K562 (cell line): ENCODE measurements at regions not wholly inside any gene's neighbourhood (a gene's known extent, or its start where the extent isn't known, plus 50 kb on each side); places are given as distances from the start of the nearest gene placed in this dataset.

Experiments
- ATAC-seq: fragments of 200-7000 bp; cut with Tn5 transposase; 3 replicates; pipeline ENCODE4 v1.9.1; 2020; ENCODE audit warnings: moderate library complexity
- BruUV-seq: library from RNA; stranded (reverse); fragments of 400-500 nt; replicated peaks from 2 replicates; lab custom pipeline; 2021; lab: Mats Ljungman, UMichigan
- CTCF ChIA-PET: fragments of 300-600 bp; formaldehyde crosslinking; extraction: SDS; loops from one replicate; lab custom pipeline; 2021; ENCODE audit warnings: low intra/inter-chr PET ratio; lab: Yijun Ruan, JAX
- POLR2A ChIA-PET: fragments of 300-600, 350-650 bp; sonication (Branson Sonifier 250); formaldehyde crosslinking; extraction: SDS; loops from one replicate; lab custom pipeline; 2021; ENCODE audit warnings: antibody characterized with exemption, inconsistent platforms; lab: Yijun Ruan, JAX
- DNase-seq, 4 experiments: peaks; one replicate each; pipeline versions ENCODE4 v3.0.0 to v3.0.0-alpha.2; 2011 to 2018; ENCODE audit warnings: low spot score in 3 of 4, mixed read lengths in 3 of 4; ENCODE audit errors: extremely low read depth in 1 of 4
- FAIRE-seq: peaks from 2 replicates; lab custom pipeline; 2011; peaks lifted over from hg19 to GRCh38; lab: Jason Lieb, UNC
- H2AFZ ChIP-seq: 2 replicates; pipeline ENCODE4 v1.6.0; 2011; ENCODE audit warnings: low read depth, low read length, control low read depth, inconsistent platforms
- H3K27ac ChIP-seq: fragments of 200-600 bp; 3 replicates; pipeline ENCODE4 v1.8.0; 2011; ENCODE audit warnings: low read depth, mild to moderate bottlenecking, control low read depth, inconsistent platforms, low read length, moderate library complexity, mixed read lengths; ENCODE audit errors: extremely low read depth
- H3K27me3 ChIP-seq, 2 experiments: fragments of 300-600 bp in 1 of 2; 2 replicates in 1 of 2; 3 replicates in 1 of 2; pipeline versions ENCODE4 v1.6.0 to v1.8.0; 2011; ENCODE audit warnings: inconsistent platforms in 2 of 2, low read length in 2 of 2, mild to moderate bottlenecking in 1 of 2, mixed read lengths in 1 of 2, moderate library complexity in 1 of 2; ENCODE audit not compliant: control insufficient read depth in 2 of 2, insufficient read depth in 2 of 2
- H3K36me3 ChIP-seq: fragments of 300-600 bp; 3 replicates; pipeline ENCODE4 v1.8.0; 2011; ENCODE audit warnings: mild to moderate bottlenecking, low read length, inconsistent platforms; ENCODE audit not compliant: control insufficient read depth, insufficient read depth
- H3K4me1 ChIP-seq, 2 experiments: fragments of 200-600 bp in 1 of 2; replicated peaks in 1 of 2; 2 replicates in 1 of 2; 3 replicates in 1 of 2; pipeline versions ENCODE4 v1.5.1 to v1.8.0; 2011; ENCODE audit warnings: inconsistent platforms in 2 of 2, low read length in 2 of 2, mild to moderate bottlenecking in 1 of 2, mixed read lengths in 1 of 2, moderate library complexity in 1 of 2; ENCODE audit not compliant: control insufficient read depth in 2 of 2, insufficient read depth in 2 of 2
- H3K4me2 ChIP-seq: 2 replicates; pipeline ENCODE4 v1.6.1; 2011; ENCODE audit warnings: low read length, control low read depth, inconsistent platforms, mixed read lengths; ENCODE audit not compliant: insufficient read depth
- H3K4me3 ChIP-seq: fragments of 200-600 bp; sonication (generic), shearing (Covaris generic); 2 replicates; pipeline ENCODE4 v1.5.1; 2016; ENCODE audit warnings: control low read depth, inconsistent platforms
- H3K79me2 ChIP-seq: fragments of 200-600 bp; 3 replicates; pipeline ENCODE4 v1.8.0; 2011; ENCODE audit warnings: low read length, inconsistent platforms; ENCODE audit not compliant: control insufficient read depth, insufficient read depth
- H3K9ac ChIP-seq, 2 experiments: 2 replicates each; pipeline versions ENCODE4 v1.6.0 to v1.6.1; 2011; ENCODE audit warnings: low read depth in 2 of 2, low read length in 2 of 2, control low read depth in 1 of 2, inconsistent platforms in 1 of 2, mild to moderate bottlenecking in 1 of 2, mixed read lengths in 1 of 2; ENCODE audit not compliant: insufficient read depth in 1 of 2
- H3K9me1 ChIP-seq: one replicate; pipeline ENCODE4 v1.6.0; 2011; ENCODE audit warnings: inconsistent platforms, mild to moderate bottlenecking, low read length, moderate library complexity; ENCODE audit not compliant: control insufficient read depth, insufficient read depth
- H3K9me3 ChIP-seq: replicated peaks from 2 replicates; pipeline ENCODE4 v1.5.1; 2011; ENCODE audit warnings: low read depth, low read length, inconsistent platforms; ENCODE audit not compliant: control insufficient read depth, insufficient read depth
- H4K20me1 ChIP-seq: replicated peaks from 2 replicates; pipeline ENCODE4 v1.6.1; 2011; ENCODE audit warnings: low read length, inconsistent platforms, mixed read lengths; ENCODE audit not compliant: control insufficient read depth, insufficient read depth
- CGGBP1 ChIP-seq: fragments of 250-450 bp; sonication (Bioruptor Pico); IDR thresholded peaks from 2 replicates; pipeline ENCODE4 v1.9.0; 2021; ENCODE audit warnings: mild to moderate bottlenecking
- EP400 ChIP-seq: fragments of 450-650 bp; IDR thresholded peaks from 2 replicates; pipeline ENCODE4 v1.6.1; 2017; ENCODE audit warnings: antibody characterized with exemption, mild to moderate bottlenecking, moderate library complexity
- TSHZ1 ChIP-seq: fragments of 250-450 bp; sonication (Bioruptor Pico); IDR thresholded peaks from 2 replicates; pipeline ENCODE4 v1.4.0; 2020; ENCODE audit warnings: mild to moderate bottlenecking, moderate library complexity
- ZBTB8A ChIP-seq: fragments of 450-650 bp; IDR thresholded peaks from 2 replicates; pipeline ENCODE4 v1.6.1; 2018; ENCODE audit warnings: mild to moderate bottlenecking, moderate library complexity; ENCODE audit not compliant: partially characterized antibody
- ZNF57 ChIP-seq: fragments of 450-650 bp; formaldehyde crosslinking; IDR thresholded peaks from 2 replicates; pipeline ENCODE4 v1.4.0; 2020; ENCODE audit warnings: mild to moderate bottlenecking, moderate library complexity
- ZNF668 ChIP-seq: fragments of 250-450 bp; sonication (Bioruptor Pico); IDR thresholded peaks from 2 replicates; pipeline ENCODE4 v1.8.0; 2022; ENCODE audit warnings: mild to moderate bottlenecking, inconsistent platforms
- WGBS: fragments of 100-300 bp; shearing (Covaris generic); methylation state at CpG from one replicate; pipeline ENCODE4 v1.1.6; 2016; ENCODE audit warnings: low coverage, mixed read lengths; ENCODE audit not compliant: insufficient coverage; ENCODE audit errors: missing lambda C conversion rate; 5-methylcytosine and 5-hydroxymethylcytosine counted together
- in situ Hi-C: fragments of 300-500 bp; cut with MboI; formaldehyde crosslinking; loops from 4 replicates; pipeline ENCODE4 v1.15.0; 2018; ENCODE audit warnings: inconsistent platforms, mixed read lengths
- intact Hi-C: fragments of 100-400 bp; cut with micrococcal nuclease; formaldehyde crosslinking; loops from 2 replicates; pipeline ENCODE4 v1.14.2; 2022

- TF ChIP-seq ZNF668 (CRISPR knock-in tag): no peak
Observed at GRCh38 chr18:72063001-72063400, 481.1 kb downstream of the CBLN2 start (continued).

- H3K9me1 ChIP-seq: no peaks in the 10 kb centered on the region
- H3K36me3 ChIP-seq: no peaks in the 10 kb centered on the region
- no TSS peak for BruUV-seq
- no peak overlapping the region for H2AFZ ChIP-seq
- FAIRE-seq (no peak), ATAC-seq (no peak), DNase-seq (no peak)
- H3K4me3 ChIP-seq: no peak overlapping the region
- no peak overlapping the region for H3K27ac ChIP-seq
- intact Hi-C loops: no loop called here
- H3K4me1 ChIP-seq: no peaks in the 10 kb centered on the region
- no peaks in the 10 kb centered on the region for H3K9me3 ChIP-seq
- WGBS: 3% methylated on average over 6 of the region's 7 CpGs
- CTCF ChIA-PET: no interaction called here
- POLR2A ChIA-PET: no interaction called here
- no peaks in the 10 kb centered on the region for H3K79me2 ChIP-seq
- H4K20me1 ChIP-seq: no peaks in the 10 kb centered on the region
- no peaks in the 10 kb centered on the region for H3K27me3 ChIP-seq
- no peak overlapping the region for H3K9ac ChIP-seq
- in situ Hi-C loops: no loop called here
- no peak overlapping the region for H3K4me2 ChIP-seq
- TF ChIP-seq ZBTB8A (no peak), EP400 (no peak), ZNF57 (no peak)
Observed at GRCh38 chr18:72058851-72059250, 485.3 kb downstream of the CBLN2 start.

- FAIRE-seq: no peak
- Histone ChIP-seq H3K79me2 (no peaks in the 10 kb centered on the region), H4K20me1 (no peaks in the 10 kb centered on the region), H3K36me3 (no peaks in the 10 kb centered on the region), H3K4me3 (no peak overlapping the region), H3K9me3 (no peaks in the 10 kb centered on the region; the same call in 1 of the 2 replicates), H3K4me1 (no peaks in the 10 kb centered on the region), H3K9me1 (no peaks in the 10 kb centered on the region), H3K4me2 (no peak overlapping the region), H3K27ac (no peak overlapping the region), H2AFZ (no peak overlapping the region), H3K9ac (no peak overlapping the region), H3K27me3 (no peaks in the 10 kb centered on the region)
- no TSS peak for BruUV-seq
- no peak for TF ChIP-seq TSHZ1 (CRISPR knock-in tag)
- no peak for TF ChIP-seq CGGBP1 (CRISPR knock-in tag)
- ChIA-PET CTCF (no interaction called here), POLR2A (interaction anchor here (0.8 kb wide), 1 partner anchor 75 kb away, joined by 3 read pairs; no protein-coding TSS in a partner anchor)
- no peak for DNase-seq
- no peak for ATAC-seq
- intact Hi-C loops: no loop called here
- in situ Hi-C loops: no loop called here
Observed at GRCh38 chr18:72056171-72056570, 488.0 kb downstream of the CBLN2 start.
